Hematopoietic multipotent progenitor cell treated with erythropoietin and hydrocortisone succinate and interleukin-3 and kit ligand, for 4 days (in vitro differentiated cells): ENCODE measurements at regions not wholly inside any gene's neighbourhood (a gene's known extent, or its start where the extent isn't known, plus 50 kb on each side); places are given as distances from the start of the nearest gene placed in this dataset.
"Not testable (repeated sequence)": the region's sequence is repeated elsewhere in the genome, so short reads cannot be mapped to it uniquely, and the experiment has no call there.

Source experiments
- DNase-seq: peaks from one replicate; pipeline ENCODE4 v3.0.0-alpha.2; 2015

DNA sequence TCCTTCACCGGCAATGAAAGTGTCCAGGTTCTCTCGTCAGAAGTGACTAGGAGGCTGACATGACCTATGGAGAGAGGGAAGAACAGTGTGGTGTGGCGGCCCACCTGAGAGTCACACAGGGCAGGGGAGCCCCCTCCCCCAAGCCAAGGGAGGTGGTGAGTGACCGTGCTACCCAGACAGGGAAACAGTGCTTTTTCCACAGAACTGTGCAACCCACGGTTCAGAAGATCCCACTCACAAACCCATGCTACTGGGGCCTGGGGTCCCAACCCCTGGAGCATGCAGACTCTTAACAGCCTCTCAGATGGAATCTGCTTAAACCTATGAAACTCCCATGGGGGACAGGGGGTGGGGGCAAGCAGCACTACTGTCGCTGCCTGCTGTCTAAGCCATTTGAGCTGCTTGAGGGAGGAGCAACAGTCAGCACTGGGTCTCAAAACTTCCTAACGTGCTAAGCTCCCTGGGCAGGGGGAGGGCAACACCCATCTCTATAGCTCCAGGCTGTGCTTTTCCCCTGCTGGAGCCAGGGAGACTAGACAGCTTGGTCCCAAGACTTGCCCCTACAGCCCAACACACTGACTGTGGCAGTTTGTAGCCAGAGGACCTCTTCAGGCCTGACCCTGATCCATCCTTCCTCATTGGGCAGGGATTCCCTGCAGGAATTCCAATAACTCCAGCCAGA is 850.4 kb upstream of the AADAT start:
- no peak for DNase-seq

DNA sequence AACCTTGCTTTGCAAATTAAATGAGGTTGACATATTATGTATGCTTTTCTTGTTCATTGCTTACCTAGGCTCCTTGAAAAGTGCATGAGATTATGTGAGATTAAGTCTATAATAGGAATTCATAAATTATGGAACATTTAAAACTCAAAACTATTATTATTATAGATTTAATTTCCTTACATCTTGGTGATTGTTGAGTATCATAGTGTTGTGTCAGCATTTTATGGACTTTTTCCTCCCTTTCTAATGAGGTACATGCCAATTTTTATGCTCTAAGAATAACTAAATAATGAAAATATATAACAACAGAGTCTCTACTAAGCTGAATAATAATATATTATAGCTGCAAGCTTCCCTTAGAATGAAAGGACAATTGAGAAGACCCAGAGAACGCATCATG is 848.8 kb upstream of the AADAT start:
- DNase-seq: no peak

DNA sequence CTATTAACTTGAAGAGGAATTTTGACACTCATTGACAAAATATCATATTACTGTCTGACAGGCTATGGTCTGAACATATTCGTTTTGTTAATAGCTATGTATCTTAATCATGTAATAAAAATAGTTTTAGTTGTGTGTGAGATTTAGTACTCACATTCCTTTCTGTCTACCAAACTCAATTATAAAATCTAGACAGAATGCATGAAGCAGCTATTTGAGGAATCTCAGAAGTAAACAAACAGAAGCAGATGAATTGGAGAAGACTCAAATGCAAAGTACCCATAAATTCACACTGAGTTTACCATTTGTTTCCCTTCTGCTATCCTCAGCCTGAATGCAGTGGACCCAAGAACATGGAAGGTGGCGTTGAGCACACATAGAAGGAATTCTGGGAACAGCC is 841.6 kb upstream of the AADAT start:
- DNase-seq: no peak

DNA sequence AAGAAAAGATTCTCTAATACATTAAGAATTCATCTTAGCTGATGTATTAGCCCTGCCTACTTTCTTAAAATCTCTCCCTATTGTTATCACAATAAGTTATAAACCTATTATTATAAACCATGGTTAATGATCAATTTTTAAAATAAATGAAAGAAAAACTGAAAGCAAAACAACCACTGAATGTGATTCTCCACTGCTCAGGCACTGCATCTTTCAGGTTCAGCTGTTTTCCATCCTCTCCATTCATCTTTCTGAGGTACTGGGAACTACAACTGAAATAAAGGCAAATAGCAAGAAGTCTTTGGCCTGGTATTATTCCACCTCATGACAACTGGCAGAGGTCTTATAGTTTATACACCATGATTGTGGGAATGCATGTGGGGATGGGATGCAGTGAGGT is 798.9 kb upstream of the AADAT start:
- no peak for DNase-seq

DNA sequence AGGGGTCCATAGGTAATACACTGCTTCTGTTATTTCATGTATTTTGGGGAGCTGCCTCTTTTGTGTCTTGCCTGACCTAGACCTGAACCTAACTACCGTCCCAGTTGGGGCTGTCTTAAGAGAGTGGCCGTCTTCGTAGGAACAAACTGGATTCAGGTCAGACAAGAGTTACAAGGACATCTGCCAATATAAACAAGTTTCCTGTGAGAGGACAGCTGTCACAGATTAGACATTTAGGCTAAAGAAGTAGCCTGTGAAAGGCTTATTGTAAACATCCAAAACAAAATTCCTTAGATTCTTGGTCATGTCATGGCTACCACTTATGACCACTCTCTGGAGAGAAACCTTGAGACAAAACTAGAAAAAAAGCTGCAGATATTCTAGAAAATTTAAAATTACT is 797.6 kb upstream of the AADAT start:
- no peak for DNase-seq

DNA sequence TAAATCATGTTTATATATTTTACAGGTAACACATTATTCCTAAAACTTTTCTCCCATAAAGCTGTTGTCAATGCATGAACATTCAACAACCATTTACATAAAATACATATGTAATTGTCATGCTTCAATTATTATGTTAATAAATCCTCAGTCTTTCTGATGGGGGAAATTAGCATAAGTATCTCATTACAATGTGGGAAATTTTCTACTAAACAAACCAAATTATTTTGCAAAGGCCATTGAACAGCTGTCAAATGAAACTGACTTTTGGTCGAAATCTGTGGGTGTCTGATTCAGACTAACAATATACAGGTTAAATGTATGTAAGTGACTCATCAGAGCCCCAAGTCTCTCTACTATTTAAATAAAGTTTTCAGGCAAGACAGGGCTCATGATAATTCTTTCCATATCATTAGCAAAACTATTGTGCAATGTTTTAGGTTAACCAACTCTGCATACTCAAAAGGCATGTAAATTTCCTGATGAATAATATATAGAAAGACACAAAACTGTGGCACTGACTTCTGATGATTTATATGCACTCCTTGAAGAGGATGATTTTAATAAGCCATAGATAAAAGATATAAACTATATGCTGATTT is 795.3 kb upstream of the AADAT start:
- no peak for DNase-seq

DNA sequence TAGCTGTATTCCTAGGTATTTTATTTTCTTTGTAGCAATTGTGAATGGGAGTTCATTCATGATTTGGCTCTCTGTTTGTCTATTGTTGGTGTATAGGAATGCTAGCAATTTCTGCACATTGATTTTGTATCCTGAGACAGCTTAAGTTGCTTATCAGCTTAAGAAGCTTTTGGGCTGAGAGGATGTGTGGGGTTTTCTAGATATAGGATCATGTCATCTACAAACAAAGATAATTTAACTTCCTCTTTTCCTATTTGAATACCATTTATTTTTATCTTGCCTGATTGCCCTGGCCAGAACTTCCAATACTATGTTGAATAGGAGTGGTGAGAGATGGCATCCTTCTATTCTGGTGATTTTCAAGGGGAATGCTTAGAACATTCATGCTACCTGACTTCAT is 791.9 kb upstream of the AADAT start:
- peak; percentile 60 for DNase-seq

DNA sequence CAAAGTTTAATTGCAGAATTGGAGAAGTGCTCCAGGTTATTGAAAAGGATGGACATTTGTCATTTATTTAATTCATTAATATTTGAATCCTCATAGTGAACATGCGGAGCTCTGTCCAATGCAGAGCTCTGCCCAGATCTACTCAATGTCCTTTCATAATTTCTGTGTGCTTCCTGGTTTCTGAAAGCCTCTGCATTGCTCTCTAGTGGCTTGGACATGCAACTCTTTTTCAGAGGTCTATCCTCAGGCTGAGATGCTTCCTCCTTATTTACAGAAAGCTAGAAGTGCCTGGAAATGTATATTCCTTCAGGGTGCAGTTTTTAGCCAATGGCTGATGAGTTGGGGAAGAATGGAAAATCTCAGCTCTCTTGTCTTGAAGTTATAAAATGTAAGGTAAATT is 786.1 kb upstream of the AADAT start:
- peak; percentile 32 for DNase-seq

DNA sequence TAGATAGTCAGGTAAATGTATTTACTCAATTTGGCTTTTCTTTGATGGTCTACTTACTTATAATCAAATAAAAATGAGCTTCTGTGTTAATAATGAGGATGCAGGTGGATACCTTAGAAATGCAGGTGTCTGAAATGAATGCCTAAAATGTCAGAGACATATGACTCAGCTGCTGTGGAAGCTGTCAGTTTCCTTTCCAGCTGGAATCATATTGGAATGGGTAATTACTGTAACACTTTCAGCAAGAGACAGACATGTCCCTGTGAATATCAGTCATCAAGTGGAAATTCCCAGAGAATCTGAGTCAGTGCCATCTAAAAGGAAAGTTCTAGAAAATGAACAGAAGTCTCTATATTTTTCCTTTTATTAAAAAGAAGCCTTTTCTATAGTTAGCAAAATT is 783.0 kb upstream of the AADAT start:
- DNase-seq: no peak

DNA sequence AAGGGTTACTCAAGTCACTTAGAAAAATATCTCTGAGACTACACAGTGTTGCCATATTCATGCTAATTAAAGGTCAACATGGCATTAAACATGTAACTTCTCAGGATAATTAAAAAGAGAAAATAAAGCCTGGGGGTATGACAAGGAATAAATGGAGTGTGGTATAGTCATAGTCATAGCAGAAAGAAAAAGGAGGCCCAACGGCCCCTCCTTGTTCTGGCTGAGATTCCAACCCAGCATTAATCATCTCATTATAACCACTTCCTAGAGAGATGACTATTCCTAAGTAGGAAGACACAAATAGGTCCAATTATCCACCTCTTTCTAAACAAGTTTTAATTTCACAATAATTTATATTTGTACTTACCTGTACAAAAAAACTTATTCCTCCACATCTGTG is 778.4 kb upstream of the AADAT start:
- DNase-seq: no peak

DNA sequence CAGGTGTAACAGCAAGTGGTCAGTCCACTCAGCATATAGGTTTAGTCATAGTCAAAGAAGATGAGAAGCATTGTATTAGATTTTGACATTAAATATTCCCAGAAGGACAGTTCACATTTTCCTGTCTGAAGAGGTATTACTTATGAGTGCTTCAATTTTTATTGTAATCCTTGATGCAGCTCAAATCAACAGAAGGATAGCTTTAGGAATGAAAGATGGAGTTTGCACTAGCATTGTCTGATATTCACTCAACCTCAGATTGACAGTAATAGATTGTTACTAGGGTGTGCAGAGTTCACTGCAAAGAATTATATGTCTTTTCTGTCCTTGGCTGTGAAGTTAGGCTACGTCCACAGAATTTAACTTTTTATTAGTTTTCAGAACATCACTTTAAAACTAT is 764.3 kb upstream of the AADAT start:
- no peak for DNase-seq

DNA sequence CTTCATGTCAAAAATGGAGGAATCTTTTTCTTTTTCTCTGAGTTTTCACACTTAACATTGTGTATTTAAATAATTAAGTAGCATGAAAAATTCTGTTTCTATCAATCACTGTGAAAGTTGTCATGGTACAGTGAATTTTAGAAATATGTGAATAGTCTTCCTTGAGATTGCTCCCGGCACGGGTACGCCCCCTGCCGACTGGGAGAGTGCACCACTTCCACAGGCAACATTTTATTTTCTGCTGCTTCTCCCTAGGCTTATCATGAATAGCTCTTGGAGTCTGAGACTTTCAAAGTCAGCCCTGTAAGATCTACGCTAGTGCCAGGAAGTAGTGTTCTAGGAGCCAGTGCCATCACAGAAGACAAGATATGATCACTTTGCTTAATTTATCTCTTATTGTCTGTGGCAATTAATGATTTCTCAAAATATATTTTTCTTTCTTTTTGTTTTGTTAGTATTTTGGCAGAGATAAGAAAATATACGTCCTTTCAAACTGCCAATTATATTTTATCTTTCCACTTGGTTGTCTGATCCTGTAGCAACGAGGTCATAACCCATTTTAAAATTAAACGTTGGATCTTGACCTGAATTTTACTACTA is 763.8 kb upstream of the AADAT start:
- DNase-seq: peak; percentile 80

DNA sequence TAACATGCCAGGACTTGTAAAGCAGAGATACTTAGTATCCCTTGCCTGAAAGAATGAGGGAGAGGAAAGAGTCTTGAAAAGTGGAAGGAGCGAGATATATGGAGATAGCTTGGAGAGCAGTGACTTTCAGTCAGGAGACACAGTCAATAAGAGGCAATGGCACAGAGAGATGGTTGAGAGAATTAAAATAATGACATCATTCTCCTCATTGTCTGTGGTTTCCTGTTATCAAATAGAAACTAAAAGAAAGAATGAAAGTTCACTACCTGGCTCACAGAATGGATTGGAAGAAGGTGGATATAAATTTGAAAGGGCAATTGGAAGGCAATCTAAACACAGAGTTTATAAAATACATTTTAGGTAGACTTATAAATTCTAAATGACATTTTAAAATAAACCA is 760.2 kb upstream of the AADAT start:
- no peak for DNase-seq

DNA sequence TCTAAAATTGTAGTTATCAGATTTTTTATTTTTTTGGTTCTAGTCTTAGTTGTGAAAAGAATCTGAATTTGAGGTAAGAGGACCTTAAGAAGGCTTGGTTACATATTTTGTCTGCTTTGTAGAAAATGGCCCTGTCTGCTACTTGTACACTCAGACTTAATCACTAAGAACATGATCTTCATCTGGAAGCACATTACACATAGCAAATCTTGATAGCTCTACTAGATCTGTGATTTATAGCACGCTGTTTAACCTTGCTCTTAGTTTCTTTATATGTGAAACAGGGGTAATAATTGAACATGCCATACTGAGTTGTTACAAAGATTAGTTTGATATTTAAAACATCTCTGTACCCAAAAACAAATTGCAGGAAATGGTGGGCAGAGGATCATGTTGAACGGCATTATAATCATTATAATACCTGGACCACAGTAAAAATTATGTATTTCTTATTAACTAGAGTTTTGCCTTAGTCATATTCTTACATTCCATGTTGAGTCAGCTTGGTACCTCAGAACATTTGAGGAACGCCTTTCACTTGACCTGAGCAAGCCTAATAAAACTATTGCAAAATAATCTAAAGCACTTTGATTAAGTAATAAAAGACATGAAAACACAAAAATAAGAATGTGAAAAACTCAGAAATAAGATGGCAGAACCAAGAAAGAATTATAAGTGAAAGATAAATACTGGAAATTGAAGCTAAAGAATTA is 738.0 kb upstream of the AADAT start:
- no peak for DNase-seq

DNA sequence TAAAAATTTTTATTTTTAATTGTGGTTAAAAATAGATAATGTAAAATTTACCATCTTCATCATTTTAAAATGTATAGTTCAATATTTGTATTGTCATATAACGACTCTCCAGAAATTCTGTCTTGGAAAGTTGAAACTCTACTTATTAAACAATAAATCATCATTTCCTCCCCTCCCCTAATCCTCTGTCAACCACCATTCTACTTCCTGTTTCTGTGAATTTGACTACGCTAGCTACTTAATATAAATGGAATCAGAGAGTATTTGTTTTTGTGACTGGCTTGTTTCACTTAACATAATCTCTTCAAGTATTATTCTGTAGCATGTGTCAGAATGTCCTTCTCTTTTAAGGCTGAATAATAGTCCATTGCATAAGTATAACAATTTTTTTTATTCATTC is 729.0 kb upstream of the AADAT start:
- DNase-seq: peak; percentile 30

DNA sequence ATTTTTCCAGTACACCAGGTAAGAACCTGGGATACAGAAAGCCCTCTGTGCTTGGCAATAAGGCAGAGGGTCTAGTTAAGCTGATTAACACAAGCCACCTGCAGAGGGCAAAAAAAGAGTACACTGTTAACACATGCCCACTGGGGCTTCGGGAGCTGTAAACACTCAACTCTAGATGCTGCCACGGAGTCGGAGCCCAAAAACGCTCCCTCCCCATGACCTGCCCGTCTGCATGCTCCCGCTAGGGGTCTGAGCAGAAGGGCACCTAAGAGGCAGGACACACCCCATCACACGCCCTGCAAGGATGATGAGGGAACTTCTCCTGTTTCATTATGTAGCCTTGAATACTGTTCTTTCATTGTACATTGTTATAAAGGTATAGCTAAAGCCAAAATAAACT is 715.6 kb upstream of the AADAT start:
- no peak for DNase-seq

DNA sequence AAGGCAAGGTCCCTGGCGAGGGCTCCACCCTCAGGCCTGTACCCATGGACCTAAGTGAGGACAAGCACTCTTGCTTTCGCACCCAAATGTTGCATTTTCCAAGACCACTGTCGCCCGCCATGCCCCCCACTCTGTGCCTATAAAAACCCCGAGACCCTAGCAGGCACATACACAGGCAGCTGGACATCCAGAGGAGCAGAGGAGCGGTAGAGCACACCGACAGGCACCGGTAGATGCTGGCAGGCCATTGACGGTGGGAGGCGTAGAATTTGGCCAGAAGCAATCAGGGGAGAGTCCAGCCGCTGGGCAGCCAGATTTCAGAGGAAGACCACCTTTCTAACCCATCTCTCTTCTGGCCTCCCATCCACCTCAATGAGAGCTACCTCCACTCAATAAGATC is 715.2 kb upstream of the AADAT start:
- no peak for DNase-seq

DNA sequence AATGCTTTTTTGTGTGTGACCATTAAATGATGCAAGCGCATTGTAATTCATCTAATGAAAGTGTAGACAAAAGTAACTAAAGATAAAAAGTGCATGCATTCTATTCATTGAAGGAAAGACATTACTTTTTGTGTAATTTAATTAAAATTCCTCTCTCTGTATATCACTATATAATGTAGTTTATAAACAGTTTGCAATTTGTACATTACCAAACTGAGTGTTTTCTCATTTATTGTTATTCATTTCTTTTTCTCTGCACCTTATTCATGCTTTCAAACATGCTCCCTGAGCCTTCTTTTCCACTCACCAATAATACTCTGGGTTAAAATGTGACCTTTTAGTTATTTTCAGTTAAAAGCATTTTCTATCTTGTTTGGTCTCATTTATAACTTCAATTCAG is 713.7 kb upstream of the AADAT start:
- DNase-seq: no peak

DNA sequence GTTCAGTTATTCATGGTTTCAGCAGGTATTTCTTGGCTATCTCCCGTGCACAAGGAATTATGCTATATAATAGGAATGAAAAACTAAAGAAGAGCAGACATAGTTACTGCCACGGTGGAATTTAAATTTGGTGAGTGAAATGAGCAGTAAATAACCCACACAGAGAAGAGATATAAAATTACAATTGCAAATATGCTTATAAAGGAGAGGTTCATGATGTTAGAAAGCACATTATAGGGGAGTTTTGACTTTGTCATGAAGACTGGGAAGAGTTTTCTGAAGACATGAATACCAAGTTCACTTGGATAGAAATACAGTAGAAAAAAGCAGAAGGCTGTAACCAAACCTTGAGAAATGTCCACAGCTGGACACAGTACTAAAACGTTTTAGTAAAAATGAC is 712.0 kb upstream of the AADAT start:
- DNase-seq: no peak

DNA sequence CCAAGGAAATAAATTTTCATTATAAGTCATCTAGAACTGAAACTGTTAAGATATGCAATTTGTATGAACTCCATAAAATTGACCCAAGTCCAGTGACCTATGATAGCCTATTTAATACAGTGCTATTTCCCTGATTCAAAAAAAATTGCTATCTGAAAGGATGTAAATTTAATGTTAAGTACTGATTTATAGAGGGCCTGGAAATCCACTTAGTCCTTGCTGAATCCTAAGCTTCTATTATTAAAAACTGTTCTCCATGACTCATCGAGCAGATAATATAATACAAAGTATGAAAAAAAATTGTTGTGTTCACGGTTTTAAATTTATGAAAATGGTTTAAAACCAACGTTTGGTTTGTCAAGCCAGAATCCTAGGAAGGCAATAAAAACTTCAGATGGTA is 704.8 kb upstream of the AADAT start:
- no peak for DNase-seq

DNA sequence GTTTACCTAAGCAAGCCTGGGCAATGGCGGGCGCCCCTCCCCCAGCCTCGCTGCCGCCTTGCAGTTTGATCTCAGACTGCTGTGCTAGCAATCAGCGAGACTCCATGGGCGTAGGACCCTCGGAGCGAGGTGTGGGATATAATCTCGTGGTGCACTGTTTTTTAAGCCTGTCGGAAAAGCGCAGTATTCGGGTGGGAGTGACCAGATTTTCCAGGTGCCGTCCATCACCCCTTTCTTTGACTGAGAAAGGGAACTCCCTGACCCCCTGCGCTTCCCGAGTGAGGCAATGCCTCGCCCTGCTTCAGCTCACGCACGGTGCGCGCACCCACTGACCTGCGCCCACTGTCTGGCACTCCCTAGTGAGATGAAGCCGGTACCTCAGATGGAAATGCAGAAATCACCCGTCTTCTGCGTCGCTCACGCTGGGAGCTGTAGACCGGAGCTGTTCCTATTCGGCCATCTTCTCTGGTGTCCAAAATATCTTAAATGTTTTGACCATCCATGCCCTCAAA is 698.8 kb upstream of the AADAT start:
- DNase-seq: not testable (repeated sequence)

DNA sequence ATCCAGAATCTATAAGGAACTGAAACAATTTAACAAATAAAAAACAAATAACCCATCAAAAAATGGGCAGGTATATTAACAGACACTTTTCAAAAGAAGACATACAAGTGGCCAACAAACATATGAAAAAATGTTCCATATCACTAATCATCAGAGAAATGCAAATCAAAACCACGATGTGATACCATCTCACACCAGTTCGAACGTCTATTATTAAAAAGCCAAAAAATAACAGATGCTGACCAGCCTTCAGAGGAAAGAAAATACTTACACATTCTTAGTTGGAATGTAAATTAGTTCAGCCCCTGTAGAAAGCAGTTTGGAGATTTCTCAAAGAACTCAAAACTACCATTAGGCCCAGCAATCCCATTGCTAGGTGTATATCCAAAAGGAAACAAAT is 687.9 kb upstream of the AADAT start:
- DNase-seq: no peak

DNA sequence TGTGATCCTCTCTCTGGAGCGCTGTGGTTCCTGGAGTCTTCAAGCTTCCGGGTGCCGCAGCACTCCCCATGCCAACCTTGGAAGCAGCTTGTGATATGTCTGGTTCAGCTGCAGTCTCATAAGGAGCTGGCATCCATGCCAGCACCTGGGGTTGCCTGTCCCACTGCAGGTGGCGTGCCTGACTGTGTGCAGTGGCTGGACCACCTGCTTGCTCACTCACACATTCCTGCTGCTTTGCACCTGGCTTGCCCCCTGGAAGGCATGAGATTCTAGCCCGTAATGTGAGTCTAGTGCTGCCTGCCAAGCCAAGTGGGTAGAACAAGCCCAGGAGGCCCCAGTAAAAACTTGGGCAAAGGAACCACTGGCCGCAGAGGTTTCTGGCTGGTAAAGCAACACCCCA is 687.2 kb upstream of the AADAT start:
- DNase-seq: no peak

DNA sequence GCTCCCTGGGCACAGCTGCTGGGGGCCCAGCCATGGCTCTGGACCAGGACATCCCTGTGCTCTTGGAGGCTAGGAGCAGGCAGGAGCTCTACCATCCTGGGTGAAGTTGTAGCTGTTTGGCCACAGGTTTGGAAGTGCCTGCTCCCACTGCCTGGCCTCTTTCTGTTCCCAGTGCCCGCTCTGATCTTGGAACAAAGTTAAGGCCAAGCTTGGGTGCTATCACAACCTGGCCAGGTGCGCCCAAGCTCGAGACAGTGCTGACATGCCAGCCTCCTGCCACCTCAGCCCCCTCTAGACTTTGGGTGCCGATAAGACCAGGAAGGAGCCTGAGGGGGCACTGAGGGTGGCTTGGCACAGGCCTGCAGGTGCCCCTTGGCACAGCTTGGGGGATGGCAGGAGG is 686.1 kb upstream of the AADAT start:
- DNase-seq: no peak
